ENCODE measurements at regions not wholly inside any gene's neighbourhood (a gene's known extent, or its start where the extent isn't known, plus 50 kb on each side); places are given as distances from the start of the nearest gene placed in this dataset.

GRCh38 chr22:22343581-22344296 is 99.2 kb downstream of the VPREB1 start:
- no peaks in the 10 kb centered on the region for H3K36me3 Mint-ChIP-seq (ENCODE audit: insufficient read depth in 1 of 3, low read depth in 3 of 3)
- TF ChIP-seq, protein P1, sequence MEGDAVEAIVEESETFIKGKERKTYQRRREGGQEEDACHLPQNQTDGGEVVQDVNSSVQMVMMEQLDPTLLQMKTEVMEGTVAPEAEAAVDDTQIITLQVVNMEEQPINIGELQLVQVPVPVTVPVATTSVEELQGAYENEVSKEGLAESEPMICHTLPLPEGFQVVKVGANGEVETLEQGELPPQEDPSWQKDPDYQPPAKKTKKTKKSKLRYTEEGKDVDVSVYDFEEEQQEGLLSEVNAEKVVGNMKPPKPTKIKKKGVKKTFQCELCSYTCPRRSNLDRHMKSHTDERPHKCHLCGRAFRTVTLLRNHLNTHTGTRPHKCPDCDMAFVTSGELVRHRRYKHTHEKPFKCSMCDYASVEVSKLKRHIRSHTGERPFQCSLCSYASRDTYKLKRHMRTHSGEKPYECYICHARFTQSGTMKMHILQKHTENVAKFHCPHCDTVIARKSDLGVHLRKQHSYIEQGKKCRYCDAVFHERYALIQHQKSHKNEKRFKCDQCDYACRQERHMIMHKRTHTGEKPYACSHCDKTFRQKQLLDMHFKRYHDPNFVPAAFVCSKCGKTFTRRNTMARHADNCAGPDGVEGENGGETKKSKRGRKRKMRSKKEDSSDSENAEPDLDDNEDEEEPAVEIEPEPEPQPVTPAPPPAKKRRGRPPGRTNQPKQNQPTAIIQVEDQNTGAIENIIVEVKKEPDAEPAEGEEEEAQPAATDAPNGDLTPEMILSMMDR (conservative IDR thresholded peaks at IDR 0.05): no peak
- no CpG with 5 or more reads among the region's 9 CpGs for WGBS (ENCODE audit: extremely low coverage, insufficient read length, low lambda C conversion rate)

More at GRCh38 chr22:22343581-22344296, 99.2 kb downstream of the VPREB1 start:
- no peak overlapping the region for H2BK15ac ChIP-seq (ENCODE audit: low read depth, low read length)
- no peak overlapping the region for H3K14ac ChIP-seq (ENCODE audit: insufficient read depth, low read length)
- Mint-ChIP-seq H3K4me1 (peaks cover 21 to 23% of the 10 kb centered on the region in 2 experiments), H3K27ac (no peak overlapping the region), H3K9me3 (no peaks in the 10 kb centered on the region; a peak in 1 of 5 replicates), H3K4me3 (no peak overlapping the region), H3K27me3 (ENCODE audit: low read depth) (peaks cover 100% of the 10 kb centered on the region)
- no peaks in the 10 kb centered on the region for H4K20me1 ChIP-seq (ENCODE audit: control insufficient read depth, insufficient read depth, insufficient read length)
- no peak overlapping the region for H4K8ac ChIP-seq (replicated peaks; ENCODE audit: insufficient read length, low read depth, low read length)
- no peak overlapping the region for H2AK5ac ChIP-seq (ENCODE audit: insufficient read length, low read length)
- no peak for DNase-seq
- H3K27ac ChIP-seq (ENCODE audit: insufficient read length, low read depth, low read length): no peak overlapping the region
- H3K27me3 ChIP-seq (ENCODE audit: insufficient read depth, low read length): peaks cover 74% of the 10 kb centered on the region
- no peaks in the 10 kb centered on the region for H3K79me2 ChIP-seq (ENCODE audit: insufficient read depth, low read length)
- no peak overlapping the region for H3T11ph ChIP-seq (ENCODE audit: low read length)
- H3K9ac ChIP-seq (ENCODE audit: extremely low read depth, insufficient read length, low read length): no peak overlapping the region
- no peak overlapping the region for H4K91ac ChIP-seq (ENCODE audit: insufficient read length, low read depth, low read length)
- no peaks in the 10 kb centered on the region for H3K4me1 ChIP-seq (ENCODE audit: insufficient read depth, low read length)
- H4K5ac ChIP-seq (ENCODE audit: insufficient read length, low read depth, low read length): no peak overlapping the region
- H3K18ac ChIP-seq (ENCODE audit: insufficient read length, low read depth, low read length): no peak overlapping the region
- H2BK12ac ChIP-seq (ENCODE audit: insufficient read length, low read depth, low read length): no peak overlapping the region
- H3K23ac ChIP-seq (ENCODE audit: insufficient read length, low read depth, low read length): no peak overlapping the region
- H3K79me1 ChIP-seq (ENCODE audit: insufficient read depth, low read depth, low read length, poor library complexity, severe bottlenecking): no peaks in the 10 kb centered on the region
- no peak overlapping the region for H3K4me2 ChIP-seq (ENCODE audit: insufficient read depth, insufficient read length, low read length)
- H2BK120ac ChIP-seq (ENCODE audit: low read depth, low read length, poor library complexity, severe bottlenecking): no peak overlapping the region
- H2BK5ac ChIP-seq (ENCODE audit: insufficient read length, low read length): no peak overlapping the region
- no peak overlapping the region for H2AFZ ChIP-seq (ENCODE audit: low read length)
- no peaks in the 10 kb centered on the region for H3K23me2 ChIP-seq (ENCODE audit: insufficient read length, low read depth, low read length, poor library complexity, severe bottlenecking)
- H3K4ac ChIP-seq (ENCODE audit: low read depth, low read length): no peak overlapping the region
- H2BK20ac ChIP-seq (ENCODE audit: low read depth, low read length, poor library complexity, severe bottlenecking): no peak overlapping the region
- H3K56ac ChIP-seq (ENCODE audit: insufficient read length, low read depth, low read length): no peak overlapping the region
- H3K9me3 ChIP-seq (ENCODE audit: control insufficient read depth, low read depth, low read length): no peaks in the 10 kb centered on the region
